SK-N-SH (cell line): ENCODE measurements at regions not wholly inside any gene's neighbourhood (a gene's known extent, or its start where the extent isn't known, plus 50 kb on each side); places are given as distances from the start of the nearest gene placed in this dataset.

Experiments used
- CHD2 ChIP-seq: fragments of 150-350 bp; IDR thresholded peaks from 2 replicates; pipeline ENCODE4 v1.6.1; 2018; ENCODE audit warnings: low read length; ENCODE audit not compliant: partially characterized antibody
- GABPA ChIP-seq: IDR thresholded peaks from 2 replicates; pipeline ENCODE4 v1.4.0; 2012; ENCODE audit warnings: low read depth, mild to moderate bottlenecking
- JUND ChIP-seq: IDR thresholded peaks from 2 replicates; pipeline ENCODE4 v1.4.0; 2012
- TF ChIP-seq, protein P1 (sequence below): fragments of 200-600 bp; sonication (generic); IDR thresholded peaks from 2 replicates; pipeline ENCODE4 v1.6.1; 2017; ENCODE audit warnings: antibody characterized with exemption, mild to moderate bottlenecking, moderate library complexity
- TF ChIP-seq, protein P2 (sequence below): IDR thresholded peaks from 2 replicates; pipeline ENCODE4 v1.4.0; 2012; ENCODE audit warnings: low read depth
- TF ChIP-seq, protein P3 (sequence below): fragments of 150-350 bp; IDR thresholded peaks from 2 replicates; pipeline ENCODE4 v1.6.1; 2017; ENCODE audit warnings: antibody characterized with exemption, low read length, low read depth, borderline replicate concordance

DNA sequence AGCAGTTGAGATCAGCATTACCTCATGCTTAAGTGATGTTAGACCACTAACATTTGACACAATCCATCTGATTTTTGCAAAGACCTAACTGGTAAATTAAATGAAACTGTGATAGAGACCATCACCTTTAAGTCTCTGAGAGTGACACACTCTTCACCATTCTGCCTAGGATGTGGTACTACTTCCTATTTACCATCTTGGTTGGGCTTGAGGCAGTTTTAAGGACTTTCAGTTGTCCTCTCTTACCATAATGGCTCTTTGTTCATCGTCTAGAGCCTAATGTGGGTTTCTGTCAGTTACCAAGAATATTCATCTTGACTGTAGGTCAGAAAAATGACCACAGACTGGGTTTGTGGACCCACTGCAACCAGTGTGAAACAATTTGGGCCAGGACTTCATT is 158.1 kb downstream of the CETN3 start:
- TF ChIP-seq, protein P1, sequence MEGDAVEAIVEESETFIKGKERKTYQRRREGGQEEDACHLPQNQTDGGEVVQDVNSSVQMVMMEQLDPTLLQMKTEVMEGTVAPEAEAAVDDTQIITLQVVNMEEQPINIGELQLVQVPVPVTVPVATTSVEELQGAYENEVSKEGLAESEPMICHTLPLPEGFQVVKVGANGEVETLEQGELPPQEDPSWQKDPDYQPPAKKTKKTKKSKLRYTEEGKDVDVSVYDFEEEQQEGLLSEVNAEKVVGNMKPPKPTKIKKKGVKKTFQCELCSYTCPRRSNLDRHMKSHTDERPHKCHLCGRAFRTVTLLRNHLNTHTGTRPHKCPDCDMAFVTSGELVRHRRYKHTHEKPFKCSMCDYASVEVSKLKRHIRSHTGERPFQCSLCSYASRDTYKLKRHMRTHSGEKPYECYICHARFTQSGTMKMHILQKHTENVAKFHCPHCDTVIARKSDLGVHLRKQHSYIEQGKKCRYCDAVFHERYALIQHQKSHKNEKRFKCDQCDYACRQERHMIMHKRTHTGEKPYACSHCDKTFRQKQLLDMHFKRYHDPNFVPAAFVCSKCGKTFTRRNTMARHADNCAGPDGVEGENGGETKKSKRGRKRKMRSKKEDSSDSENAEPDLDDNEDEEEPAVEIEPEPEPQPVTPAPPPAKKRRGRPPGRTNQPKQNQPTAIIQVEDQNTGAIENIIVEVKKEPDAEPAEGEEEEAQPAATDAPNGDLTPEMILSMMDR = no peak
- TF ChIP-seq, protein P2, sequence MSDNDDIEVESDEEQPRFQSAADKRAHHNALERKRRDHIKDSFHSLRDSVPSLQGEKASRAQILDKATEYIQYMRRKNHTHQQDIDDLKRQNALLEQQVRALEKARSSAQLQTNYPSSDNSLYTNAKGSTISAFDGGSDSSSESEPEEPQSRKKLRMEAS = no peak
- TF ChIP-seq JUND = no peak
- no peak for TF ChIP-seq CHD2
- no peak for TF ChIP-seq GABPA
- TF ChIP-seq, protein P3, sequence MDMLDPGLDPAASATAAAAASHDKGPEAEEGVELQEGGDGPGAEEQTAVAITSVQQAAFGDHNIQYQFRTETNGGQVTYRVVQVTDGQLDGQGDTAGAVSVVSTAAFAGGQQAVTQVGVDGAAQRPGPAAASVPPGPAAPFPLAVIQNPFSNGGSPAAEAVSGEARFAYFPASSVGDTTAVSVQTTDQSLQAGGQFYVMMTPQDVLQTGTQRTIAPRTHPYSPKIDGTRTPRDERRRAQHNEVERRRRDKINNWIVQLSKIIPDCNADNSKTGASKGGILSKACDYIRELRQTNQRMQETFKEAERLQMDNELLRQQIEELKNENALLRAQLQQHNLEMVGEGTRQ = no peak
